ENCODE measurements at regions not wholly inside any gene's neighbourhood (a gene's known extent, or its start where the extent isn't known, plus 50 kb on each side); places are given as distances from the start of the nearest gene placed in this dataset.
A peak's percentile ranks its signal among the peaks of the same experiment; 100 is the strongest.
"Not testable (repeated sequence)": the region's sequence is repeated elsewhere in the genome, so short reads cannot be mapped to it uniquely, and the experiment has no call there.

GRCh38 chr12:87425942-87426554 is 603.2 kb downstream of the C12orf50 start:
- no peak for DNase-seq (ENCODE audit: low read depth, low spot score)

GRCh38 chr12:87421233-87421632 is 608.0 kb downstream of the C12orf50 start:
- DNase-seq (ENCODE audit: low read depth, low spot score) = not testable (repeated sequence)

GRCh38 chr12:87413784-87414183 is 615.4 kb downstream of the C12orf50 start:
- peak; percentile 13 for DNase-seq (ENCODE audit: low read depth, low spot score)

GRCh38 chr12:87406926-87407325 is 622.3 kb downstream of the C12orf50 start:
- DNase-seq (ENCODE audit: low read depth, low spot score) = no peak

- no peak for DNase-seq (ENCODE audit: low read depth, low spot score)
Observed at GRCh38 chr12:87405918-87406317, 623.3 kb downstream of the C12orf50 start.

GRCh38 chr12:87394168-87394567 is 635.0 kb downstream of the C12orf50 start:
- DNase-seq (ENCODE audit: low read depth, low spot score) = not testable (repeated sequence)

- DNase-seq (ENCODE audit: low read depth, low spot score) = no peak
Observed at GRCh38 chr12:87388376-87388775, 640.8 kb downstream of the C12orf50 start.

GRCh38 chr12:87385322-87385721 is 643.9 kb downstream of the C12orf50 start:
- DNase-seq (ENCODE audit: low read depth, low spot score) = no peak

GRCh38 chr12:87384226-87384625 is 645.0 kb downstream of the C12orf50 start:
- no peak for DNase-seq (ENCODE audit: low read depth, low spot score)

GRCh38 chr12:87383680-87384079 is 645.5 kb downstream of the C12orf50 start:
- no peak for DNase-seq (ENCODE audit: low read depth, low spot score)

- DNase-seq (ENCODE audit: low read depth, low spot score) = no peak
Observed at GRCh38 chr12:87382959-87383566, 646.1 kb downstream of the C12orf50 start.

GRCh38 chr12:87382436-87382835 is 646.8 kb downstream of the C12orf50 start:
- no peak for DNase-seq (ENCODE audit: low read depth, low spot score)

GRCh38 chr12:87381742-87382141 is 647.5 kb downstream of the C12orf50 start:
- no peak for DNase-seq (ENCODE audit: low read depth, low spot score)

GRCh38 chr12:87378526-87378925 is 650.7 kb downstream of the C12orf50 start:
- DNase-seq (ENCODE audit: low read depth, low spot score) = no peak

GRCh38 chr12:87376722-87377121 is 652.5 kb downstream of the C12orf50 start:
- DNase-seq (ENCODE audit: low read depth, low spot score) = no peak

- no peak for DNase-seq (ENCODE audit: low read depth, low spot score)
Observed at GRCh38 chr12:87369161-87369560, 660.0 kb downstream of the C12orf50 start.

- DNase-seq (ENCODE audit: low read depth, low spot score) = no peak
Observed at GRCh38 chr12:87368259-87368658, 660.9 kb downstream of the C12orf50 start.

GRCh38 chr12:87365423-87365822 is 663.8 kb downstream of the C12orf50 start:
- no peak for DNase-seq (ENCODE audit: low read depth, low spot score)

- no peak for DNase-seq (ENCODE audit: low read depth, low spot score)
Observed at GRCh38 chr12:87363497-87364084, 665.6 kb downstream of the C12orf50 start.

GRCh38 chr12:87349681-87350080 is 679.5 kb downstream of the C12orf50 start:
- no peak for DNase-seq (ENCODE audit: low read depth, low spot score)

- DNase-seq (ENCODE audit: low read depth, low spot score) = no peak
Observed at GRCh38 chr12:87348071-87348470, 681.1 kb downstream of the C12orf50 start.

GRCh38 chr12:87344699-87345098 is 684.5 kb downstream of the C12orf50 start:
- DNase-seq (ENCODE audit: low read depth, low spot score) = no peak

- no peak for DNase-seq (ENCODE audit: low read depth, low spot score)
Observed at GRCh38 chr12:87338681-87339080, 690.5 kb downstream of the C12orf50 start.

All from smooth muscle cell of the brain vasculature (primary cell).